ENCODE measurements at regions not wholly inside any gene's neighbourhood (a gene's known extent, or its start where the extent isn't known, plus 50 kb on each side); places are given as distances from the start of the nearest gene placed in this dataset.

- TF ChIP-seq CTCF (IDR thresholded peaks at IDR 0.05), result no peak
- no peak for TF ChIP-seq POLR2A (IDR thresholded peaks at IDR 0.05)
- no peak for TF ChIP-seq EP300 (IDR thresholded peaks at IDR 0.05)
- no peak for TF ChIP-seq POLR2AphosphoS5 (IDR thresholded peaks at IDR 0.05)
Measured at GRCh38 chr2:2502201-2502549, 171.1 kb upstream of the MYT1L start.

All from sigmoid colon (tissue), 4 donors.